NCI-H1092 (cell line): ENCODE measurements at regions not wholly inside any gene's neighbourhood (a gene's known extent, or its start where the extent isn't known, plus 50 kb on each side); places are given as distances from the start of the nearest gene placed in this dataset.

Experiments
- DNase-seq: peaks from one replicate; lab custom pipeline; 2025; lab: John Stamatoyannopoulos, UW

DNA sequence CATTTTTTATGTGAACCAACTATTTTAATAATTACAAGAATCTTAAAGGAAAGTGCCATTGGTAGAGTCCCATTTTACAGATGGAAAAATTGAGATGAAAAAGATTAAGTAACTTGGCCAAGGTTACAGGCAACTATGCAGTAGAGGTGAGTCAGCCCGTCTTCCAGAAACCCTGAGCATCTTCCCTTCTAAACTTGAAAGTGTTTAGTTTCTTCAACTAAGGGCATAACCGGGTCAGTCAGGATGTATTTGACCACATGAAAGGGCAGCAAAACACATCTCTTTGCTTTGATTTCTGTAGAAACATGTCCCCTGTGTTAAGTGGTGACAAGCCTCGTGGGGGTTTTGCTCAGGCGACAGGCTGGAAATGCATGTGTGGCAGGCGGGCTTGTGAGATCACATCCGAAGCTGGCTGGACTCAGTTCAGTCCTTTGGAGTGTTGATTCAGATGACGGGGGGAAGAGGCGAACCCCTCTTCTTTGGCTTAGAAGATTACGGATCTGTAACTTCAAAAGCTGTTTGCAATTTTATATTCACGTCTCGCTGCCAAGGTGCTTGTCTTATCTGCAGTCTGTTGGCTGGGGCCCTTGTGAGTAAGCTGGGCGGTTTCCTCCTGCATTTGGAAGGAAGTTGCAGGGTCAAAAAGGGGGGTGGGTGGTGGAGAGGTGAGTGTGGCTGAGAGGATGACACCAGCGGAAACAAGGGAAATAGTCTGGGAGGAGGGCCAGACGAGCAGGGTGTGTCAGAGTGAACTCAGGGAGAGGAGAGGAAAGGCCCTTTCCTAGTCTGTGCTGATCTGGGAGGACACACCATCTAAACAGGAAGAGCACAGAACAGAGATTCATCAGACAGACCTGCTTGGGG is 78.9 kb upstream of the RPS23 start:
- no peak for DNase-seq

DNA sequence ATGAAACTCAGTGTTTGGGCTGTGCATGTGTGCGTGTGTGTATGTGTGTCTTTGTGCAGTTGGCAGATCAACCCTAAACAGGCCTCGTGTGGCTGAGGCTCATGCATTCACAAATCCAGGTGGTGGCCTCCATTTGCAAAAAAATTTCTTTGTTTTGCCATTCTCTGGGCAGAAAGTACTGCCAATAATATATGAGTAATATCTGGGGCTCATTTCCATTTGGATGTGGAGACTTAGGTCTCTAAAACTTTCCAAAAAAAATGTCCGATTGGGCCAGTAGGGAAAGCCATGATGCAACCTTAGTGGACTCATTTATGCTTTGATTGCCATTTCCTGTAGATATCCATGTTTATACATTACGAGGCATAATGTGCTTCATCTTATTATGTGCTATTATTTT is 77.9 kb upstream of the RPS23 start:
- no peak for DNase-seq

DNA sequence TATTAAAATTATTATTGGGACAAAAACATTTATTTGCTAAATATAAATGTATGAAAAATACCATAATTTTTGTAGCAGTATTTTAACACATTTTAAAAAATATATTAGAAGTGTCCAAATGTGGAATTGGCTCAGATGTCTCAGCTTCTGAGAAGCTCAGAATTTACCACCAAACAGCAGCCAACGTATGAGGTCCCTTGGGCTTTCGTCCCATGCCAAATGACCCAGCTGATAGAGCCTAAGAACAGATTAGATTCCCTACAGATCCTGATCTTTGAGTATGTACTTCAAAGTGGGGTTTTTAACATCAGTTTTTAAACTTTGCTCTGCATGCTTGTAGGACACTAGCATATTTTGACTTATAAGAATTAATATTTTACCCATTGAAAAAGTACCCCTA is 77.3 kb upstream of the RPS23 start:
- DNase-seq, result no peak

GRCh38 chr5:82355053-82355452 is 76.9 kb upstream of the RPS23 start:
- no peak for DNase-seq

GRCh38 chr5:82354543-82354942 is 76.4 kb upstream of the RPS23 start:
- DNase-seq, result no peak

DNA sequence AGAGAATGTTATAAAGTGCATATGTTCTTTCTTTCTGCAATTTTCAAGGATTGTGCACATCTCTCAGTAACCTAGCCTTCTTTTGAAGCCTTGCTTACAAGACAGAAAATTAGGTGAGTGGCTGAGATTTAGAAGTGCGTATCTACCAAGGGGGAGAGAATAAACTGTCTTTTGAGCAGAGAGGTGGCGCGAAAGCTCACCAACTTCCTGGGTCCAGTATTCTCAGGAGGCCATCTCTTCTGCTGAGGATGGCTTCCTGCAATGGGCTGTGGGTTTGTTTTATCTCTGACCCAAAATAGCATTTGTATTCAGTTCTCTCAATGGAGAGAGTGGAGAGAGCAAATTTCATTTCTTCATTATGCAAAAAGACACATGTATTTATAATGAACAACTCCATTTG is 75.4 kb upstream of the RPS23 start:
- DNase-seq, result no peak

- no peak for DNase-seq
Measured at GRCh38 chr5:82352146-82352791, 74.1 kb upstream of the RPS23 start.

DNA sequence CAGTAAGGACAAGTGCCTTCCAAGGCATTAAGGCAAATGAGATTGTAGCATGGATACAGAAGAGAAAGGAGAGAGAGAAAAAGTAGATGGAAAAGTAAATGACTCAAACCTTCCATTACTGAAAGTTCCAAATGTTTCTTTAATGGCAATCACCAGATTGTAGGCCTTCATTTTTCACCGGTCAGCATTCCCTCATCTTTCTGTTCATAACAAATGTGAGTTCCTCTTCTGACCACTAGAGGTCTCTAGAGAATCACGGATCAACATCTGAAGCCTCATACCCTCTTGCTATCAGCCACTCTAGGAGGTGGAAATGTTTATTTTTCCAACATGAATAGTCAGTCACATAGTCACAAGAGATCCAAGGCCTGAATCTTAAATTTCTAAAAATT is 73.6 kb upstream of the RPS23 start:
- peak; percentile 43 for DNase-seq

DNA sequence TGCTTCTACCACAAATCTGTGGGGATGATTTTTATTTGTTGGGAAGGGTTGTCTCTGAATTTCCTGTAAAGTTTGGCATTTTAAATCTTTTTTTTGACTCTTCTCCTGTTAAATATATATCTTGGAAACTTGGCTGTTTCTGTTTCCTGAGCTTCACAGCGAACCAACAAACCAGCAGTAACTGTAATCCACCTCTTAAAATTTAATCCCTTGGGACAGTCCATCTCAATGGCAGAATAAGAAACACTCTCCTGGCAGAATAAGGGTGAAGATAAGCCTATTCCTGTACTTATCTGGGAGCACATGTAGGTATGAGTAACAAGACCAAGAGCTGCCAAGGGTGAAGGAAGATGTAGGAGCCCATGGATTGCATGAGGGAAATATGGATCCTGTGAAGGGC is 73.1 kb upstream of the RPS23 start:
- no peak for DNase-seq

DNA sequence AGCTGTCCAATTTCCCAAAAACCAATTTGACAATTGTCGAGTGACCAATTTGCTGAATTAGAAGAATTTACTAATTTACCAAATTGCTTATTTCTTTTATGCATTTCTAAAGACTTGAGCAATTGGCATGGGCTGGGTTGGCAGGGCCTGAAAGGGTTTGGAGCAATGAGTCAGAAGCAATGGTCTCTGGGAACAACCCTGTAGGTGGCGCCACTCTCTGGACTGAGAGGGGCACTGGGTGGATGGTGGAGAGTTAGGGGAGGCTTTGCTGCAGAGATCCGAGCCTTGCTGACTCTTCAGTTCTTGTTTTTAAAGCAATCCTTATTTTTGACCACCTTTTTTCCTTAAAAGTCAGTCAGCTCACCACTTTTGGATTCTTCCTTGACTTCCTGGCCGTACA is 71.5 kb upstream of the RPS23 start:
- no peak for DNase-seq

GRCh38 chr5:82348784-82349425 is 70.8 kb upstream of the RPS23 start:
- DNase-seq, result no peak

GRCh38 chr5:82347201-82347865 is 69.2 kb upstream of the RPS23 start:
- no peak for DNase-seq

DNA sequence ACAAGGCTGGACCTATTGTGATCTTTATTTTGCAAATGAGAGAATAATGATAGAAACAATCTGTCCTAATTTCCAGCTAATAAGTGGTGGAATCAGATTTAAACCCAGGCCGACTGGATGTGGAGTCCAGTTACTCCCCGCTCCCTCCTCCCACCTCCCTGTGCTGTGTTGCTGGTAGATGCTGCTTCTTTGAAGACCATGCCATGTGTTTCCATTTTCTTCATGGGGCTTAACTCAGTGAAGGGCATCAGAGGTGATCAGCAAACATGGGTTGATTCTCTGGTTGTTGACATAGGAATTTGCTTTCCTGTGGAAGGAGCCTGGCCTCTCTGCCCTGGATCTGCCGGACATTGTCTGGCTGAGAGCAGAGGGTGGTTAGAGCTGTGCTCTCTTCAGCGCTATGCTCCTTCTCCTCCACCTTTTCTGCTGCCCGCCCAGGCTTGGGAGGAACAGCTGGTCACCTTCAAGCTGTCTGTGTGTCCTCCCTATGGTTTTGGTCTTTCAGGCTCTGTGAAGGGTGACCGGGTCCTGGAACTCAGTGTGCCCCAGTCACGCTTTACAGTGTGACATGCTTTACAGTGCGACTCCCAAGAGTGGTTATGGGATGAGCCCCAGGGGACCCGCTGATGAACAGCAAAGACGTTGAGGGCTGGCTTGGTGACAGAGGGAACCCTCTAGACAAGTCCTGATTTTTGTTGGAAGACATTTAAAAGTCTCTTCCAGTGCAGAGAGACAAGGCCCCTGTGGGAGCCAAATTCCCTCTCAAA is 68.4 kb upstream of the RPS23 start:
- no peak for DNase-seq

GRCh38 chr5:82345108-82345507 is 67.0 kb upstream of the RPS23 start:
- DNase-seq, result no peak

DNA sequence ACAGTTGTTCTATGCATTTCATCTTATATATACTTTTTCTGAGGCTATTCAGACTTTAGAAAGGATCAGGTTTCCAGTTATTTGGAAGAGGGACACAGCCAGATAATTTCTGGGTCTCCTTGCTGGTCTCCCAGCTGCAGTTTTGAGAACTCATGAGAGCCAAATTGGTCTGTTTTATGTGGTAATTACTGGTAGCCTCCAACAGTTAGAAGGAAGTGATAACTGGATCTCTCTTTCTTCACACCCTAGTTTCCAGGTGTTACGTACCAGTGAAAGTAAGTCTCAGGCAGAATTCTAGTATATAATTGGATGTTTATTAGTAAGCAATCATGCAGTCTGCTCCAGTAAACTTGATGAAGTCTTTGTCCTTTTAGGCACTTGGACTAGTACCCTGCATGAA is 63.2 kb upstream of the RPS23 start:
- DNase-seq, result no peak

GRCh38 chr5:82340799-82341198 is 62.6 kb upstream of the RPS23 start:
- no peak for DNase-seq

DNA sequence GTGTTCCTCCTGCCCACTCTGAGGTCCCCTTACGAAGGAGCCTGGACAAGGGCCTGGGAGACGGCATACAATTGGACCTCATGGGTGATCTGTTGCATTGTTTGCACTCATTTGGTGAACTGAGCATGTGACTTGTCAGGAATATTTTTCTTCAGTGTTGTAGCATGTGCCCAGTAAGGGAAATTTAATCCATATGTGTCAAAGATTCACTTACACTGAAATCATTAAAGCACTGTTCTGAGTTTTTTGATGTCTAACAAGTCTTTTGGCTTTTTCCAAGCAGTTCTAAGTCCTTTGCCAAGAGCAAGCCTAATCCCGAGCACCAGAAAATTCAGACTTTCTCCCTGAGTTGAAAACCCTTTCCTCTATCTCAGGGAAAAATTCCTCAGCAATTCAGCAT is 61.6 kb upstream of the RPS23 start:
- no peak for DNase-seq

GRCh38 chr5:82338771-82339373 is 60.7 kb upstream of the RPS23 start:
- no peak for DNase-seq

- DNase-seq, result no peak
Measured at GRCh38 chr5:82336959-82337351, 58.8 kb upstream of the RPS23 start.

DNA sequence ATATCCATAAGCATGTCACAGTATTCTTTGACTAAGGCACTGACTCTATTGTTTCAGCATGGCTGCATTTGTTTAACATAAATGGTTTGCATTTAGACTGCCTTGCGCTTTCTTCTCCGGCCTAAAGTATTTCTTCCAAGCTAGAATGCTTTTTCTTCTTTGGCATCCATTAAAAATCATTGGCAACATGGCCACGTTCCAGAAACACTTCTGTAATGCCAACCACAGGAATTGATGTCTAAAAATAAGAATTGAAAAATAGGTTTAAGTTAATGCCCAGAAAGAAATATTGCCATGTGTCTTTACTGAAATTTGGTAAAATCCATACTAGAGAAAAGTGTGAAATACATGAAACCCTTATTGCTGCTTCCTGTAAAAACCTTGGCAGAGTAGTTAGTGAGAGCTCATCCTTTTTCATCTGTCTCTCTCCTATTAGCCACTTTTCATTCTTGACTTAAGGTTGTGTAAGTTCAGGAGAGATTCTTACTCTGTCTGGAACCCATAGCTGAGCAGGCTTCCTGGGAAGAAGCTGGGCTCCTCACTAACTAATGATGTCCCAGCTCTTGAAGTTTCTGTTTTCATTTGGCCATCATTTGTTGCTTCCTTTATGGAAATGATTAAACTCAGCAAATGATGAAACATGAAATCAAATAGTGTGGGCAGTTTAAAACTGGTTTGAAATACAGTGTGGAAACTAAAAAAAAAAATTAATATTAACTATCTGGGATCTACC is 58.2 kb upstream of the RPS23 start:
- DNase-seq, result no peak

- DNase-seq, result no peak
Measured at GRCh38 chr5:82335806-82336205, 57.7 kb upstream of the RPS23 start.
